ENCODE measurements at regions not wholly inside any gene's neighbourhood (a gene's known extent, or its start where the extent isn't known, plus 50 kb on each side); places are given as distances from the start of the nearest gene placed in this dataset.
"Not testable (repeated sequence)": the region's sequence is repeated elsewhere in the genome, so short reads cannot be mapped to it uniquely, and the experiment has no call there.

DNA sequence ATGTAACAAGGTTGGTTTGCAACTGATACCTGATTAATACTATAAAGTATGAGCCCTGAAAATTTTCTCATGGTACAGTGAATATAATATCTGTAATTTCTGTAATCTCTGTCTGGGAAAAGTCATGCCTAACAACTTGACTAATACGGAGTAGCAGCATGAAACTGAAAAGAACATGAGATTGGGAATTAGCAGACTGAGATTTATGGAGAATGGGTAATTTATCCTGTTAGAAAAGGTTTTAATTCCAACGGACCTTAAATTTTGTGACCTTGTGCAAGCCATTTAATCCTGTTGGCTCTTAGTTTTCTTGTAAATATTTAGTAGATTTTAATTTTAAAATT, 90.2 kb upstream of the CMC1 start:
- Histone ChIP-seq H2BK120ac (ENCODE audit: low read depth, low read length) (no peak overlapping the region), H3K4me3 (ENCODE audit: insufficient read depth in 1 of 2, low read depth in 1 of 2, low read length in 2 of 2) (no peak overlapping the region), H3K4me2 (ENCODE audit: low read length, poor library complexity, severe bottlenecking) (no peak overlapping the region), H3K36me3 (ENCODE audit: control insufficient read depth in 1 of 2, insufficient read depth in 2 of 2, low read depth in 1 of 2, low read length in 2 of 2) (no peaks in the 10 kb centered on the region), H2AK5ac (ENCODE audit: low read length, severe bottlenecking) (no peak overlapping the region), H3K9ac (ENCODE audit: low read length) (peak overlapping the region; percentile 82), H2BK15ac (ENCODE audit: low read depth, poor library complexity, severe bottlenecking) (no peak overlapping the region), H2BK5ac (ENCODE audit: low read depth, low read length, poor library complexity, severe bottlenecking) (no peak overlapping the region), H4K8ac (ENCODE audit: low read length) (no peak overlapping the region), H2BK12ac (ENCODE audit: low read length in 2 of 2) (no peak overlapping the region), H3K27ac (ENCODE audit: low read length, poor library complexity, severe bottlenecking) (no peak overlapping the region), H3K4ac (ENCODE audit: low read depth in 1 of 2, low read length in 2 of 2) (no peak overlapping the region), H2AFZ (ENCODE audit: low read depth, low read length) (no peak overlapping the region), H3K79me1 (replicated peaks; ENCODE audit: low read length, poor library complexity, severe bottlenecking) (no peaks in the 10 kb centered on the region), H3K27me3 (ENCODE audit: control insufficient read depth in 1 of 2, insufficient read depth in 1 of 2, low read length in 2 of 2) (no peaks in the 10 kb centered on the region), H3K14ac (ENCODE audit: low read length in 2 of 2) (no peak overlapping the region), H3K18ac (ENCODE audit: low read depth in 1 of 2, low read length in 2 of 2) (no peak overlapping the region), H4K91ac (ENCODE audit: low read length) (no peak overlapping the region), H3K23ac (ENCODE audit: low read length in 2 of 2) (no peak overlapping the region), H3K4me1 (ENCODE audit: control insufficient read depth, insufficient read depth, low read depth, low read length) (no peaks in the 10 kb centered on the region), H3K9me3 (ENCODE audit: control insufficient read depth, low read length) (peaks cover 4% of the 10 kb centered on the region)
- no peak for DNase-seq
- WGBS = 86% methylated on average over 1 of the region's 2 CpGs

DNA sequence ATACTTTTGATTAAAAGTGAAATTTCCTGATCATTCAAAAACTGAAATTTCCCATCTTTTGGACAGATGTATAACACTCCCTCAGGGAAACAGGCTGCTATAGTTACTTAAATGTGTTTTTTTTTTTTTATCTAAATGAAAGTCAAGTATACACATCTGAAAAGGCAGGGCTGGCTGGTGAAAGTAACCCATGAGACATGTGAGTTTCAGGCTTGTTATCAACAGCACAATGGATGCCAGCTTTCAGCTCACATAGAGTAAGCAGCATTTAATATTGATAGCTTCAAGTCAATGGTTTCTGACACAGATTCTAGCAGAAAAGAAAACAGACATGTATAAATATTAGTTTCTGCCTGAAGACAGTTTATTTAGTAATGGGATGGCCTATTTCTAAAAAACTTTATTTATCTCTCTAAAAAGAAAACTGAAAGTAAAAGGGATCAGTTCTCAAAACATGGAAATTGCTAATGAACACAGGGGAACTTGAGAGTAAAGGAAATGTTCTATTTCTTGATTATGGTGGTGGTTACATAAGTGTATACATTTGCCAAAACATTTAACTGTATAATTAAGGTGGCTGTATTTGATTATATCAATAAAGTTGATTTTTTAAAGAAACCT, 89.7 kb upstream of the CMC1 start:
- Histone ChIP-seq H3K4me1 (ENCODE audit: control insufficient read depth, insufficient read depth, low read depth, low read length) (no peaks in the 10 kb centered on the region), H3K18ac (ENCODE audit: low read depth in 1 of 2, low read length in 2 of 2) (no peak overlapping the region), H2AFZ (ENCODE audit: low read depth, low read length) (no peak overlapping the region), H2BK5ac (ENCODE audit: low read depth, low read length, poor library complexity, severe bottlenecking) (no peak overlapping the region), H3K27me3 (ENCODE audit: control insufficient read depth in 1 of 2, insufficient read depth in 1 of 2, low read length in 2 of 2) (no peaks in the 10 kb centered on the region), H2BK12ac (ENCODE audit: low read length in 2 of 2) (no peak overlapping the region), H3K9ac (ENCODE audit: low read length) (peak overlapping the region; percentile 82), H3K79me1 (replicated peaks; ENCODE audit: low read length, poor library complexity, severe bottlenecking) (no peaks in the 10 kb centered on the region), H3K4me3 (ENCODE audit: insufficient read depth in 1 of 2, low read depth in 1 of 2, low read length in 2 of 2) (peak overlapping the region in 1 of 2 experiments; percentile 61), H3K9me3 (ENCODE audit: control insufficient read depth, low read length) (peaks cover 4% of the 10 kb centered on the region), H3K27ac (ENCODE audit: low read length, poor library complexity, severe bottlenecking) (no peak overlapping the region), H3K23ac (ENCODE audit: low read length in 2 of 2) (no peak overlapping the region), H3K4me2 (ENCODE audit: low read length, poor library complexity, severe bottlenecking) (no peak overlapping the region), H3K36me3 (ENCODE audit: control insufficient read depth in 1 of 2, insufficient read depth in 2 of 2, low read depth in 1 of 2, low read length in 2 of 2) (no peaks in the 10 kb centered on the region), H2AK5ac (ENCODE audit: low read length, severe bottlenecking) (no peak overlapping the region), H4K8ac (ENCODE audit: low read length) (no peak overlapping the region), H3K14ac (ENCODE audit: low read length in 2 of 2) (no peak overlapping the region), H3K4ac (ENCODE audit: low read depth in 1 of 2, low read length in 2 of 2) (no peak overlapping the region), H2BK15ac (ENCODE audit: low read depth, poor library complexity, severe bottlenecking) (no peak overlapping the region), H4K91ac (ENCODE audit: low read length) (no peak overlapping the region), H2BK120ac (ENCODE audit: low read depth, low read length) (no peak overlapping the region)
- no peak for DNase-seq

DNA sequence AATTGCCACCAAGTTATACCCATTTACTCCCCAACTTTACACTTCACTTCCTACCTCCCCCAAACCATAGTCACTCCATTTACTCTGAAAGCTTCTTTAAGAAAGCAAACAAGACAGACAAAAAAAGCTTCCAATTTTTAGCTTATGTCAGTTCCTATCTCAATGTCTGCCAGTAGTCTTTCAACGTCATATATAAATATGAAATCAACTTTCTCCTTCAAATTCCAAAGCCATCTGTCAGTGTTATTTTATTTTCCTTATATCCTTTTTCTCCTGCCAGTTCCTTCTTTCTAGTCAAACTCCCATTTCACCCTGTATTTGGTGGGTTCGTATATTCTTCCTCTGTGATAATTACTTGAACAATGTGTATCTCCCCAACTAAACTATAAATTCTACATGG, 85.8 kb upstream of the CMC1 start:
- Histone ChIP-seq H3K27me3 (ENCODE audit: control insufficient read depth in 1 of 2, insufficient read depth in 1 of 2, low read length in 2 of 2) (no peaks in the 10 kb centered on the region), H3K23ac (ENCODE audit: low read length in 2 of 2) (no peak overlapping the region), H3K4me1 (ENCODE audit: control insufficient read depth, insufficient read depth, low read depth, low read length) (no peaks in the 10 kb centered on the region), H4K8ac (ENCODE audit: low read length) (no peak overlapping the region), H3K14ac (ENCODE audit: low read length in 2 of 2) (no peak overlapping the region), H3K9ac (ENCODE audit: low read length) (no peak overlapping the region), H2BK12ac (ENCODE audit: low read length in 2 of 2) (no peak overlapping the region), H4K91ac (ENCODE audit: low read length) (no peak overlapping the region), H2AK5ac (ENCODE audit: low read length, severe bottlenecking) (no peak overlapping the region), H3K4me2 (ENCODE audit: low read length, poor library complexity, severe bottlenecking) (no peak overlapping the region), H3K36me3 (ENCODE audit: control insufficient read depth in 1 of 2, insufficient read depth in 2 of 2, low read depth in 1 of 2, low read length in 2 of 2) (no peaks in the 10 kb centered on the region), H2BK5ac (ENCODE audit: low read depth, low read length, poor library complexity, severe bottlenecking) (no peak overlapping the region), H3K27ac (ENCODE audit: low read length, poor library complexity, severe bottlenecking) (no peak overlapping the region), H3K79me1 (replicated peaks; ENCODE audit: low read length, poor library complexity, severe bottlenecking) (no peaks in the 10 kb centered on the region), H3K4me3 (ENCODE audit: insufficient read depth in 1 of 2, low read depth in 1 of 2, low read length in 2 of 2) (no peak overlapping the region), H3K18ac (ENCODE audit: low read depth in 1 of 2, low read length in 2 of 2) (no peak overlapping the region), H2BK120ac (ENCODE audit: low read depth, low read length) (no peak overlapping the region), H3K9me3 (ENCODE audit: control insufficient read depth, low read length) (peaks cover 12% of the 10 kb centered on the region), H2BK15ac (ENCODE audit: low read depth, poor library complexity, severe bottlenecking) (no peak overlapping the region), H3K4ac (ENCODE audit: low read depth in 1 of 2, low read length in 2 of 2) (no peak overlapping the region), H2AFZ (ENCODE audit: low read depth, low read length) (no peak overlapping the region)
- DNase-seq = no peak
- 77% methylated on average over 1 of the region's 2 CpGs for WGBS

DNA sequence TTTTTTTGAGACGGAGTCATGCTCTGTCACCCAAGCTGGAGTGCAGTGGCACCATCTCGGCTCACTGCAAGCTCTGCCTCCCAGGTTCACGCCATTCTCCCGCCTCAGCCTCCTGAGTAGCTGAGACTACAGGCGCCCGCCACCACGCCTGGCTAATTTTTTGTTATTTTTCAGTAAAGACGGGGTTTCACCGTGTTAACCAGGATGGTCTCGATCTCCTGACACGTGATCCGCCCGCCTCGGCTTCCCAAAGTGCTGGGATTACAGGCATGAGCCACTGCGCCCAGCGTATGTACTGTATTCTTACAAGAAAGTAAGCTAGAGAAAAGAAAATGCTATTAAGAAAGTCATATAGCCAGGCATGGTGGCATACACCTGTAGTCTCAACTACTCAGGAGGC, 84.8 kb upstream of the CMC1 start:
- H3K79me1 ChIP-seq (replicated peaks; ENCODE audit: low read length, poor library complexity, severe bottlenecking); DNase-seq; H4K91ac ChIP-seq (ENCODE audit: low read length); H2BK12ac ChIP-seq (ENCODE audit: low read length in 2 of 2); H3K4me3 ChIP-seq (ENCODE audit: insufficient read depth in 1 of 2, low read depth in 1 of 2, low read length in 2 of 2); H3K18ac ChIP-seq (ENCODE audit: low read depth in 1 of 2, low read length in 2 of 2); H2BK15ac ChIP-seq (ENCODE audit: low read depth, poor library complexity, severe bottlenecking); H4K8ac ChIP-seq (ENCODE audit: low read length); H3K36me3 ChIP-seq (ENCODE audit: control insufficient read depth in 1 of 2, insufficient read depth in 2 of 2, low read depth in 1 of 2, low read length in 2 of 2); H3K27ac ChIP-seq (ENCODE audit: low read length, poor library complexity, severe bottlenecking); H3K4ac ChIP-seq (ENCODE audit: low read depth in 1 of 2, low read length in 2 of 2); H3K23ac ChIP-seq (ENCODE audit: low read length in 2 of 2); H3K9ac ChIP-seq (ENCODE audit: low read length); H3K4me2 ChIP-seq (ENCODE audit: low read length, poor library complexity, severe bottlenecking); H2BK120ac ChIP-seq (ENCODE audit: low read depth, low read length); H2BK5ac ChIP-seq (ENCODE audit: low read depth, low read length, poor library complexity, severe bottlenecking); H3K14ac ChIP-seq (ENCODE audit: low read length in 2 of 2); H3K27me3 ChIP-seq (ENCODE audit: control insufficient read depth in 1 of 2, insufficient read depth in 1 of 2, low read length in 2 of 2); H3K4me1 ChIP-seq (ENCODE audit: control insufficient read depth, insufficient read depth, low read depth, low read length); H2AK5ac ChIP-seq (ENCODE audit: low read length, severe bottlenecking); H2AFZ ChIP-seq (ENCODE audit: low read depth, low read length): not testable (repeated sequence)
- H3K9me3 ChIP-seq (ENCODE audit: control insufficient read depth, low read length) = peaks cover 15% of the 10 kb centered on the region
- 87% methylated on average over 14 of the region's 16 CpGs for WGBS
